Activated naive CD8-positive, alpha-beta T cell treated with anti-CD3 and anti-CD28 coated beads for 36 hours (primary cell): ENCODE measurements at regions not wholly inside any gene's neighbourhood (a gene's known extent, or its start where the extent isn't known, plus 50 kb on each side); places are given as distances from the start of the nearest gene placed in this dataset.
"Not testable (repeated sequence)": the region's sequence is repeated elsewhere in the genome, so short reads cannot be mapped to it uniquely, and the experiment has no call there.

Experiments used
- DNase-seq: peaks from one replicate; pipeline ENCODE4 v3.0.0; 2021
- H3K27ac Mint-ChIP-seq: one replicate; pipeline ENCODE4 v1.8.0; 2022; ENCODE audit warnings: mild to moderate bottlenecking, moderate library complexity, mixed read lengths
- H3K27me3 Mint-ChIP-seq: one replicate; pipeline ENCODE4 v1.8.0; 2022; ENCODE audit warnings: mild to moderate bottlenecking, mixed read lengths
- H3K36me3 Mint-ChIP-seq: one replicate; pipeline ENCODE4 v1.8.0; 2021; ENCODE audit warnings: mild to moderate bottlenecking, mixed read lengths
- H3K4me1 Mint-ChIP-seq: one replicate; pipeline ENCODE4 v1.8.0; 2021; ENCODE audit warnings: mixed read lengths
- H3K4me3 Mint-ChIP-seq: one replicate; pipeline ENCODE4 v1.8.0; 2022; ENCODE audit warnings: mild to moderate bottlenecking, moderate library complexity, mixed read lengths
- H3K9me3 Mint-ChIP-seq: one replicate; pipeline ENCODE4 v1.8.0; 2022; ENCODE audit warnings: mixed read lengths

- H3K36me3 Mint-ChIP-seq = no peaks in the 10 kb centered on the region
- H3K9me3 Mint-ChIP-seq = peaks cover 1% of the 10 kb centered on the region
- H3K4me3 Mint-ChIP-seq = no peak overlapping the region
- no peak overlapping the region for H3K27ac Mint-ChIP-seq
- no peaks in the 10 kb centered on the region for H3K4me1 Mint-ChIP-seq
- DNase-seq = no peak
- H3K27me3 Mint-ChIP-seq = no peaks in the 10 kb centered on the region
Observed at GRCh38 chr3:169029674-169030285, 633.7 kb downstream of the MECOM start.

- no peak for DNase-seq
- Mint-ChIP-seq H3K27me3 (no peaks in the 10 kb centered on the region), H3K4me3 (no peak overlapping the region), H3K4me1 (no peaks in the 10 kb centered on the region), H3K9me3 (peaks cover 1% of the 10 kb centered on the region), H3K27ac (no peak overlapping the region), H3K36me3 (no peaks in the 10 kb centered on the region)
Observed at GRCh38 chr3:169028716-169029115, 634.8 kb downstream of the MECOM start.

GRCh38 chr3:169026543-169027182 lies 636.8 kb downstream of the MECOM start:
- no peaks in the 10 kb centered on the region for H3K27me3 Mint-ChIP-seq
- H3K27ac Mint-ChIP-seq = no peak overlapping the region
- H3K9me3 Mint-ChIP-seq = peaks cover 1% of the 10 kb centered on the region
- H3K4me3 Mint-ChIP-seq = no peak overlapping the region
- no peaks in the 10 kb centered on the region for H3K36me3 Mint-ChIP-seq
- H3K4me1 Mint-ChIP-seq = no peaks in the 10 kb centered on the region
- no peak for DNase-seq

- H3K4me3 Mint-ChIP-seq = no peak overlapping the region
- H3K27ac Mint-ChIP-seq = no peak overlapping the region
- H3K36me3 Mint-ChIP-seq = no peaks in the 10 kb centered on the region
- H3K27me3 Mint-ChIP-seq = no peaks in the 10 kb centered on the region
- H3K4me1 Mint-ChIP-seq = no peaks in the 10 kb centered on the region
- no peaks in the 10 kb centered on the region for H3K9me3 Mint-ChIP-seq
- DNase-seq = no peak
Observed at GRCh38 chr3:169022457-169022856, 641.1 kb downstream of the MECOM start.

- Mint-ChIP-seq H3K4me1 (no peaks in the 10 kb centered on the region), H3K4me3 (no peak overlapping the region), H3K36me3 (no peaks in the 10 kb centered on the region), H3K9me3 (no peaks in the 10 kb centered on the region), H3K27me3 (no peaks in the 10 kb centered on the region), H3K27ac (no peak overlapping the region)
- no peak for DNase-seq
Observed at GRCh38 chr3:169020371-169020770, 643.1 kb downstream of the MECOM start.

- H3K27ac Mint-ChIP-seq = no peak overlapping the region
- H3K9me3 Mint-ChIP-seq = no peaks in the 10 kb centered on the region
- no peak for DNase-seq
- no peaks in the 10 kb centered on the region for H3K36me3 Mint-ChIP-seq
- no peak overlapping the region for H3K4me3 Mint-ChIP-seq
- no peaks in the 10 kb centered on the region for H3K4me1 Mint-ChIP-seq
- H3K27me3 Mint-ChIP-seq = peaks cover 4% of the 10 kb centered on the region
Observed at GRCh38 chr3:169009453-169009852, 654.1 kb downstream of the MECOM start.

GRCh38 chr3:169008776-169009358 lies 654.6 kb downstream of the MECOM start:
- H3K4me3 Mint-ChIP-seq = no peak overlapping the region

GRCh38 chr3:169007145-169007544 lies 656.4 kb downstream of the MECOM start:
- H3K27me3 Mint-ChIP-seq = peaks cover 4% of the 10 kb centered on the region
- no peak overlapping the region for H3K27ac Mint-ChIP-seq
- H3K4me1 Mint-ChIP-seq = no peaks in the 10 kb centered on the region
- DNase-seq = no peak
- no peaks in the 10 kb centered on the region for H3K36me3 Mint-ChIP-seq
- no peaks in the 10 kb centered on the region for H3K9me3 Mint-ChIP-seq
- no peak overlapping the region for H3K4me3 Mint-ChIP-seq

More at GRCh38 chr3:169008776-169009358, 654.6 kb downstream of the MECOM start:
- DNase-seq = no peak
- no peaks in the 10 kb centered on the region for H3K9me3 Mint-ChIP-seq
- H3K27me3 Mint-ChIP-seq = peaks cover 4% of the 10 kb centered on the region
- no peak overlapping the region for H3K27ac Mint-ChIP-seq
- no peaks in the 10 kb centered on the region for H3K4me1 Mint-ChIP-seq
- no peaks in the 10 kb centered on the region for H3K36me3 Mint-ChIP-seq

GRCh38 chr3:169006398-169006797 lies 657.1 kb downstream of the MECOM start:
- not testable (repeated sequence) for H3K9me3 Mint-ChIP-seq, H3K27me3 Mint-ChIP-seq, H3K27ac Mint-ChIP-seq, H3K4me3 Mint-ChIP-seq, H3K4me1 Mint-ChIP-seq, DNase-seq, H3K36me3 Mint-ChIP-seq

- Mint-ChIP-seq H3K9me3 (no peaks in the 10 kb centered on the region), H3K27me3 (peaks cover 4% of the 10 kb centered on the region), H3K27ac (no peak overlapping the region), H3K36me3 (no peaks in the 10 kb centered on the region), H3K4me1 (no peaks in the 10 kb centered on the region), H3K4me3 (no peak overlapping the region)
- DNase-seq = no peak
Observed at GRCh38 chr3:169002689-169003088, 660.8 kb downstream of the MECOM start.

GRCh38 chr3:168998792-168999191 lies 664.7 kb downstream of the MECOM start:
- H3K36me3 Mint-ChIP-seq = no peaks in the 10 kb centered on the region
- no peak overlapping the region for H3K27ac Mint-ChIP-seq
- no peaks in the 10 kb centered on the region for H3K27me3 Mint-ChIP-seq
- H3K9me3 Mint-ChIP-seq = no peaks in the 10 kb centered on the region
- H3K4me3 Mint-ChIP-seq = no peak overlapping the region
- DNase-seq = no peak
- H3K4me1 Mint-ChIP-seq = no peaks in the 10 kb centered on the region

- Mint-ChIP-seq H3K36me3 (no peaks in the 10 kb centered on the region), H3K4me1 (no peaks in the 10 kb centered on the region), H3K27me3 (no peaks in the 10 kb centered on the region), H3K4me3 (no peak overlapping the region), H3K27ac (no peak overlapping the region), H3K9me3 (no peaks in the 10 kb centered on the region)
- no peak for DNase-seq
Observed at GRCh38 chr3:168997488-168997887, 666.0 kb downstream of the MECOM start.

- no peak for DNase-seq
- Mint-ChIP-seq H3K27me3 (no peaks in the 10 kb centered on the region), H3K27ac (no peak overlapping the region), H3K4me3 (no peak overlapping the region), H3K9me3 (no peaks in the 10 kb centered on the region), H3K4me1 (no peaks in the 10 kb centered on the region), H3K36me3 (no peaks in the 10 kb centered on the region)
Observed at GRCh38 chr3:168996622-168997021, 666.9 kb downstream of the MECOM start.

GRCh38 chr3:168995129-168995528 lies 668.4 kb downstream of the MECOM start:
- H3K4me3 Mint-ChIP-seq = no peak overlapping the region
- H3K27me3 Mint-ChIP-seq = no peaks in the 10 kb centered on the region
- no peaks in the 10 kb centered on the region for H3K4me1 Mint-ChIP-seq
- no peak overlapping the region for H3K27ac Mint-ChIP-seq
- no peak for DNase-seq
- H3K9me3 Mint-ChIP-seq = no peaks in the 10 kb centered on the region
- no peaks in the 10 kb centered on the region for H3K36me3 Mint-ChIP-seq

GRCh38 chr3:168991803-168992202 lies 671.7 kb downstream of the MECOM start:
- Mint-ChIP-seq H3K27me3 (no peaks in the 10 kb centered on the region), H3K4me1 (no peaks in the 10 kb centered on the region), H3K36me3 (no peaks in the 10 kb centered on the region), H3K4me3 (no peak overlapping the region), H3K27ac (no peak overlapping the region), H3K9me3 (no peaks in the 10 kb centered on the region)
- no peak for DNase-seq

GRCh38 chr3:168990621-168991020 lies 672.9 kb downstream of the MECOM start:
- no peaks in the 10 kb centered on the region for H3K27me3 Mint-ChIP-seq
- H3K36me3 Mint-ChIP-seq = no peaks in the 10 kb centered on the region
- H3K27ac Mint-ChIP-seq = no peak overlapping the region
- no peak for DNase-seq
- H3K4me1 Mint-ChIP-seq = no peaks in the 10 kb centered on the region
- H3K4me3 Mint-ChIP-seq = no peak overlapping the region
- H3K9me3 Mint-ChIP-seq = no peaks in the 10 kb centered on the region
